GM19397 (cell line): ENCODE measurements at regions not wholly inside any gene's neighbourhood (a gene's known extent, or its start where the extent isn't known, plus 50 kb on each side); places are given as distances from the start of the nearest gene placed in this dataset.
A peak's percentile ranks its signal among the peaks of the same experiment; 100 is the strongest.

Experiments
- ATAC-seq: cut with Tn5 transposase; IDR thresholded peaks from one replicate; pipeline ENCODE4 v1.9.1; 2021; ENCODE audit warnings: mild to moderate bottlenecking, moderate library complexity; ENCODE audit not compliant: unreplicated experiment

DNA sequence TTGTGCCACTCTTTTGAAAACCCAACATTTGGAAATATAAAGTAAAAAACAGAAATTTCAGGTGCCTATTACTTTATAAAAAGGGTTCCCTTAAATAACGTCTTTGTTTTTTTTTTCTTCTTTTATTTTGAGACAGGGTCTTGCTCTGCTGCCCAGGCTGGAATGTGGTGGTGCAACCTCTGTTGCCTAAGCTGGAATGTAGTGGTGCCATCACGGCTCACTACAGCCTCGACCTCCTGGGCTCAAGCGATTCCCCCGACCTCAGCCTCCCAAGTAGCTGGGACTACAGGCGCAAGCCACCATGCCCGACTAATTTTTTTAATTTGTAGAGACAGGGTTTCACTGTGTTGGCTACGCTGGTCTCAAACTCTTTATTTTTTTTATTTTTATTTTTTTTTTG lies 110.2 kb upstream of the HNRNPU start:
- ATAC-seq, result no peak

GRCh38 chr1:244974106-244974505 lies 109.8 kb upstream of the HNRNPU start:
- no peak for ATAC-seq

GRCh38 chr1:244971552-244972216 lies 107.3 kb upstream of the HNRNPU start:
- no peak for ATAC-seq

DNA sequence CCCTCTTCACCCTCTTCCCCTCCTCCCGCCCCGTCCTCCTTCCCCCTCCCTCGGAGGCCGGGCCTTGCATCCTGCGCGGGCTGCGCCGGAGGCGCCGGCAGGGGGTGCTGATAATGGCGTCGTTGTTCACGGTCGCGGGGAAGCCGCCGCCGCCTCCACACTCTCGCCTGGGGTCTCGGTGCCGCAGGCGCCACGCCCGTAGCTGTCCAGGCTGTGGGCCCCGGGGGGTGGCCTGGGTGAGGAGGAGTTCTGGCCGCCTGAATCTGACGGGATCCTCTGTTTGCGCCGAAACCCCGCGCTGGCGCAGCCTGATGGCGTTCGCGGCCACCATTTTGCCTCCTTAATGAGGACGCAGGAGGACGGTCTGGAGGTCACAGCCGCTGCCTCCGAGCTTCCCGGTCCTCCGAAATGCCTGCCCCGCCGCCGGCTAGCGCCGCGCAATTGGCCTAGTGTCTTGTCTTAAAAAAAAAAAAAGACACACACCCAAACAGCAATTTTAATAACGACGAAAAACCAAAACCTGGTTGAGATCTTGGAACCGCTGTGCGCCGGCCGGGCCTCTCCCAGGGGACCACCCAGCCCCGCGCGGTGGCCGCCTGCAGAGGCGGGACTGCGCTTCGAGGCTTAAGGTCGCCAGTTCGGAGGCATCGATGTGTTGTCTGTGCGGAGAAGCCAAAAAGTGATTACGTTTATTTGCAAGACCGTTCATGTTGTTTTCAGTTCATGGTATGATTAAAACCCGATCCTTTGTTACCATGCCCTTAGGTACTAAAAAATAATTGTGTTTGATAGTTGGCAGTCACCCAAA lies 106.6 kb upstream of the HNRNPU start:
- ATAC-seq, result peak; percentile 67

DNA sequence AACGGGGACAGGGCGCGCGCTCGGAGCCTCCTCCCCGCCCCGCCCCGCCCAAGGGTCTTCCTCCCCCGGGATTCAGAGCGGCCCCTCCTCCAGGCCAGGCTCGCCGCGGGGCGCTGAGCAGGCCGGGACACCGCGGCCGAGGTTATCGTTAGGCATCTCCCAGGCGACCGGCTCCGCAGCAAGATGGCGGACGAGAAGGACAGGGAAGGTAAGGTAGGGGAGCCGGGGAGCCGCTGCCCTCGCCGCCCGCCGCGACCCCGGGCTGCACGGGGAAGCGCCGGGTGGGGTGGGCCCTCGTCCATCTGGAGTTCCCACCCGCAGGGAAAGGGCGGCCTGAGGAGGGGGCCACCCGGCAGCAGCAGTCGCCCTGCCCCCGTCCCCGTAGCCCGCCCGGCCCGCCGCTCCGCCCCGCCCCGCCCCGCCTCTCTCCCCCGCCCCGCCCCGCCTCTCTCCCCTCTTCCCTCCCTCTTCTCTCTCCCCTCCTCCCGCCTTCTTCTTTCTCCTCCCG lies 105.9 kb upstream of the HNRNPU start:
- ATAC-seq, result peak; percentile 64

- ATAC-seq, result peak; percentile 28
Observed at GRCh38 chr1:244969355-244970235, 105.3 kb upstream of the HNRNPU start.

GRCh38 chr1:244968881-244969280 lies 104.5 kb upstream of the HNRNPU start:
- ATAC-seq, result no peak

GRCh38 chr1:244968471-244968871 lies 104.1 kb upstream of the HNRNPU start:
- ATAC-seq, result no peak

GRCh38 chr1:244967159-244967558 lies 102.8 kb upstream of the HNRNPU start:
- ATAC-seq, result no peak

GRCh38 chr1:244965185-244966030 lies 101.1 kb upstream of the HNRNPU start:
- ATAC-seq, result no peak

GRCh38 chr1:244964112-244964971 lies 100.0 kb upstream of the HNRNPU start:
- no peak for ATAC-seq

DNA sequence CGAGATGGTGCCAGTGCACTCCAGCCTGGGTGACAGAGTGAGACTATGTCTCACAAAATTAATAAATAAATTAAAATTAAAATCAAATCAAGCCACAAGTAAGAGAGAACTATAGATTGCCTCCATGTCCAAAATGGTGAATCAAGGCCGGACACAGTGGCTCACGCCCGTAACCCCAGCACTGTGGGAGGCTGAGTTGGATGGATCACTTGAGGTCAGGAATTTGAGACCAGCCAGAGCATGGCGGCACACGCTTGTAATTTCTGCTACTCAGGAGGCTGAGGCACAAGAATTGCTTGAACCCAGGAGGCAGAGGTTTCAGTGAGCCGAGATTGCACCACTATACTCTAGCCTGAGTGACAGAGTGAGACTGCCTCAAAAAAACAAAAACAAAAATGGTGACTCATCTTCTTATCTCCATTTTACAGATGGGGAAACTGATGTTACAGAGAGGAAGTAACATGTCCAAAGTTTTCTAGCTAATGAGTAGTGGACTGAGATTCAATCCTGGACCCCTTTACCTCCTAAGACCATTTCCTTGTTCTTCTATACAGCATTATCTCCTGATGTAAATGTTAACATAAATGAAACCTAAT lies 99.0 kb upstream of the HNRNPU start:
- ATAC-seq, result no peak

GRCh38 chr1:244962130-244962529 lies 97.8 kb upstream of the HNRNPU start:
- no peak for ATAC-seq

- ATAC-seq, result no peak
Observed at GRCh38 chr1:244960904-244961303, 96.6 kb upstream of the HNRNPU start.

DNA sequence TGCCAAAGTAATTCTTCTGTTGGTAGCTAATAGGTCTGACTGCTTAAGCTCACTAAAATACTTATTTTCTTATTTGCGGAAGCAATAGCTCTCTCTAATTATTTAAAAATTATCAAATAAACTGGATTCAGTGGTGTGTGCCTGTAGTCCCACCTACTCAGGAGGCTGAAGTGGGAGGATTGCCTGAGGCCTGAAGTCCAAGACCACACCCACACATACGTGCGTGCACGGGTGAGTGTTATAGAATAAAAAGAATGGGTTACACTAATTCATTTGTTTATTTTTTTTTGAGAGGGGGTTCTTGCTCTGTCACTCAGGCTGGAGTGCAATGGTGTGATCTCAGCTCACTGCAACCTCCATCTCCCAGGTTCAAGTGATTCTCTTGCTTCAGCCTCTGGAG lies 94.2 kb upstream of the HNRNPU start:
- ATAC-seq, result no peak

- ATAC-seq, result no peak
Observed at GRCh38 chr1:244957525-244957924, 93.2 kb upstream of the HNRNPU start.

DNA sequence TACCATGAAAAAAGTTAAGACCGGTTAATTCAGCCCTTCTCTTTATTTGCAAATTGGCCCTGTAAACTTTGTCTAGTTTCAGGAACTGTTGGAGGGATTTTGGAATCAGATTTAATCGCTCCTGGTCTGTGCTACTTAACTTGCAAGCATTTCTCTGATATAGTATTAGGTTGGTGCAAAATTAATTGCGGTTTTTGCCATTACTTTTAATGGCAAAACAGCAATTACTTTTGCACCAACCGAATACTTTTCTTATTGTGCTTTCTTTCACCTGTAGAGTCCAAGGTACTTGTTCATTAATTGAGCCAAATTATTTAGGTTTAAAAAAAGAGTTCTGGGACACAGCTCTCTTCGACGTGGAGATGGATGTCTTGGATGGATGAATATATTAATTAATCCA lies 92.8 kb upstream of the HNRNPU start:
- ATAC-seq, result no peak

- no peak for ATAC-seq
Observed at GRCh38 chr1:244955661-244956060, 91.3 kb upstream of the HNRNPU start.

GRCh38 chr1:244954359-244954758 lies 90.0 kb upstream of the HNRNPU start:
- no peak for ATAC-seq
